Hypothalamus (tissue), 51 donors: ENCODE measurements at regions not wholly inside any gene's neighbourhood (a gene's known extent, or its start where the extent isn't known, plus 50 kb on each side); places are given as distances from the start of the nearest gene placed in this dataset.
"Not testable (repeated sequence)": the region's sequence is repeated elsewhere in the genome, so short reads cannot be mapped to it uniquely, and the experiment has no call there.

Source experiments
- DNase-seq, 51 donors: peaks; one replicate each; lab custom pipeline; 2025; lab: John Stamatoyannopoulos, UW

DNA sequence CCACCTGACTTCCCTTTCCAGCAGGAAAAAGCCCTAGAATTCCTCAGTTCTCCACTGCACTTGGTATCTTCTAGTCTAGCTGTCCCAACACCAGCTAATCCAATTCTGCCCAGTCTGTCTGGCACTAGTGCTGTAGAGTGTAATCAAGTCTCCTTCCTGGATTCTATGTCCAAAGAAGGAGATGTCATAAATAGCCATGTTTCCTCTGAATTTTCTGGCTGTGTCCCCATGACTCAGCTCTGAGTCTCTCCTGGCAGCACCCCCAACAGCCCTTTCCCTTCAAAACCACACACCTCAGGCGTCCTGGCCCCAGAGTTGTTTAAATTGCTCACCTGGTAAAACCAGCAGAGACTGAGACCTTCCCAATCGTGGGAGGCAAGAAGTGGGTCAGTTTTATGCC lies 197.2 kb downstream of the GRXCR1 start:
- peak in 1 of 51 donors; percentile 7 for DNase-seq

DNA sequence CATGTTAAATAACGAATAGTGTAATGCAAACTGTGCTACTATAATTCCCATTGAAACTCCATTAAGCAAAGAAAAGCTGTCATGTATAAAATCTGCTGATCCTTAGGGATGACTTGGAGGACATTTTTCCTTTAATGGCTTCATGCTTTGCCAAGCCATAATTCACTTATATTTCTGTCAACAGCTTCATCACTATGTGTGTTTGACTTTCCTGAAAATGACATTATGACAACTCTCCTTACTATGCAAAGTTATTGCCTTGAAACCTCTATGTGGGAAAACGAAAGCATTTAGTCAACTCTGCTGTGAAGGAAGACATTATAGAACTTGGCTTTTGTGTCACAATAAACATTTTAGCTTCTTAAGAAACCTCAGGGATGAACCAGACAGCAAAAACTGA lies 210.5 kb downstream of the GRXCR1 start:
- DNase-seq = no peak

DNA sequence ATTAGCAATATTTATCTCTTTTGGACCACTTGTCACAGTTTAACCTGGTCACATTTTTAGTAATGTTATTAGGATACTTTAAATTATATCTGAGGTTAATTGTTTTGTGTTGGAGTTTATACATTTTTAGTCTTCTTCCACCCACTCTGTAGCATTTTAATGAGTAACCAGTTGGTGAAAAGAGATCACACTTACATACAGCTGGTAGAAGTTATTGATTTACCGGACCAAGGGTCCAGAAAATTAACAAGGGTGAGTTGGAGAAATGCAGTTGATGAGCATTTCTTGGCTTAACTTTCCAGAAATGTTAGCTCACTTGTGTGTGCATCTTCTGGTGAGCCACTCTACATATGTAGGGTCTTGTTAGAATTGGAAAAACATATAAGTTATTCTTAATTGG lies 219.6 kb downstream of the GRXCR1 start:
- no peak for DNase-seq

DNA sequence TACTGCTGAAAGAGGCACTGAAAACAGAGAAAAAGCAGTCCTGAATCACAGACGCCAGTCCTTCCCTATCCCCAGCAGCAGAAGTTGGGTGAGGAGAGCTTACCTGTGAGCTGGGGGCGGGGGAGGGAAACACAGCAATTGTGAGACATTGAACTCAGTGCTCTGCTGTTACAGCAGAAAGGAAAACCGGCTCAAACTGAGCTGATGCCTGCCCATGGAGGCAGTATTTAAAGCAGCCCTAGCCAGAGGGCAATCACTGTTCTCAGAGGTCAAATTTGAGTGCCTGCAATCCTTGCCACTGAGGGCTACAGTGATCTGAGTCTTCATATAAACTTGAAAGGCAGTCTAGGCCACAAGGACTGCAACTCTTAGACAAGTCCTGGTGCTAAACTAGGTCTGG lies 220.7 kb downstream of the GRXCR1 start:
- no peak for DNase-seq

DNA sequence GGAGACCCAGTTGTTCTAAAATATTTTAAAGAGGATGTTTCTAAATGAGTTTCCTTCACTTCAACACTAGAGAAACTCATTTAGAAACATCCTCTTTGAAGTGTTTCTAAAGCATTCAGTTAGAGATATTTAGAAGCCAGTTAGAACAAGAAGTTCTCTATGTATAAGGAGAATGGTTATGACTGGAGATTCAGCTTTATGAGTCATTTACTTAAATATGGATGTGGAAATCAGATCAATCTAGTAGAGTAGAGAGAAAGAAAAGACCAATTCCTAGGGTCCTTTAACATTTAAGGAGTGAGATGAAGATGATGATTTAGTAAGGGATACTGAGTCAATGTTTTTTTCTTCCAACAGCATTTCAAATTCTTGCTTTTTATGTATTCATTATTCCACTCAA lies 234.1 kb downstream of the GRXCR1 start:
- DNase-seq = no peak

DNA sequence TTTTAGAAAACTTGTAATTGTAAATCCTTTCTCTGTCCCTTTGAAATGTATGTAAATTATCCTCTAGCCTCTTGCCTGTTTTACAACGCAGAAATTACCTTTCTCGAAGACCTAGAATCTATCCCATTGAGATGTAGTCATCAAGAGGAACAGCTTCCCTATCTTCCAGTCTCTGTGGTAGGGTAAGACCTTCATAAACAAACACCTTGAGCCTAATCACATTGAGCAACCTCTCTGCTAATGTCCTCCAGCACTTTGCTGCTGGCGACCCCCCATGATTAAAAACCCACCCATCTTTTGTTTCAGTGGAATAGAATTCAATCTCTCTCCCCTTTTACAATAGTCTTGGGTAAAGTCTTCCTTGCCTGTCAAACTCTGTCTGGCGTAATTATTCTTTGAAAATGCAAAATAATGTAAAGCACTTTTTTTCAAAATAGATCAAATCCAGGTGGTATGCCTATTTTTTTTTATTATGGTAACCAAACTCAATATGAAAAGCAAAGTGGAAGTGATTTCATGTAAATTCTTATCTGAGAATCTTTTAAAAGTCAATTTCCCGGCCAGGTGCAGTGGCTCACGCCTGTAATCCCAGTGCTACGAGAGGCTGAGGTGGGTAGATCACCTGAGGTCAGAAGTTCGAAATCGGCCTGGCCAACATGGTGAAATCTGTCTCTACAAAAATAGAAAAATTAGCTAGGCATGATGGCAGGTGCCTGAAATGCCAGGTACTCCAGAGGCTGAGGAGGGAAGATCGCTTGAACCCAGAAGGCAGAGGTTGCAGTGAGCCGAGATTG lies 237.9 kb downstream of the GRXCR1 start:
- DNase-seq = no peak

DNA sequence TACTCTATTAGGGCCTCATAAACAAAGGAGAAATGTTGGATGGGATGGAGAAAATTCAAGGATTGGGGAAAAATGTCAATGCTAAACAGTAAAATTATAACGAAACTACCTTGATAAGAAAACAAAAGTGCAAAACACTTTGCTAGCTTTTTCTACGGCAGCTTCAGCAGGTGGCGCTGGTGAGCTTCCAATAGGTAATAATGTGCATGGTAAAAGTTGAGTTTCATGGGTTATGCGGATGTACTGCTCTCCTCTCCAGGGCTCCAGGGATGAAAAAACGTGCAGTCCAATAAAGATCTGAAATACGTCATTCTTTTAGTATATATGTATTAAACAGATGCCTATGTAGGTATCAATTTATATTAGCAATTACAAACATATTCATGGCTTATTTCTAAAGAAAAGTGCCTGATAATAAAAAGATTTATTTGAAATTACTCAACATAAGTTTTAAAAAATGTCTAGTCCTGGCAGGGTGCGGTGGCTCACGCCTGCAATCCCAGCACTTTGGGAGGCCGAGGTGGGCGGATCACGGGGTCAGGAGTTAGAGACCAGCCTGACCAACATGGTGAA lies 239.6 kb downstream of the GRXCR1 start:
- DNase-seq = peak in 38 of 51 donors; percentile 1 to 73 (median 24)

DNA sequence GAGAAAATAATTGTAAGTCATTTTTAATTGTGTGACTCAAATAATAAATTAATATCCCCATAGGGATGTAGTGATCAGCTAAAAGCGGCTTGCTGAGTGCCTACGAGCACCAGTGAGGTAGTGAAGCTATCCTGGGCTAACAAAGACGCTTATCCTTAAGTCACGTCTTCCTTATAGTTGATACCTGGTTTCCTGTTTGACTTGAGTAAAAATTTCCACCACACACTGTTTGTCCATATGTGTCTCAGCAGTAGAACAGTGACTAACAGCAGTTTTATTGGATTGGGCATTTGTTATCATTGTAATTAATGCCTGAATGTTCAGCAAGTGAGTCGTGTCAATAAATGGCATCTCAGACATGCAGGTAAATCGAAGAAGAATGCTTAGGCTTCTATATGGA lies 241.1 kb downstream of the GRXCR1 start:
- DNase-seq = no peak

DNA sequence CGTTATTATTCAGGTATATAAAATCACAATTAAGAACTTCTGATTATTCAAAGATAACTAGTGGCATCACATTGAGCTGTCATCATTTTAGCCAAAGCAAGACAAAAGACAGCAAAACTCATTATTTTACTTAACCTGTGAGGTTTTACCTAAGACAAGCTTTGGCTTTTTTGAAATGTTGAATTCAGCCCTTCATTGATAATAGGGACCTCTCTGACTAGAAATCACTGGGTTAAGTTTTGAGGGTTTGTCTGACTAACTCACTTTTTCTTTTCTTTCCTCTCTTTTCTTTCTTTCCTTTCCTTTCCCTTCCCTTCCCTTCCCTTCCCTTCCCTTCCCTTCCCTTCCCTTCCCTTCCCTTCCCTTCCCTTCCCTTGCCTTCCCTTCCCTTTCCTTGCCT lies 244.2 kb downstream of the GRXCR1 start:
- no peak for DNase-seq

DNA sequence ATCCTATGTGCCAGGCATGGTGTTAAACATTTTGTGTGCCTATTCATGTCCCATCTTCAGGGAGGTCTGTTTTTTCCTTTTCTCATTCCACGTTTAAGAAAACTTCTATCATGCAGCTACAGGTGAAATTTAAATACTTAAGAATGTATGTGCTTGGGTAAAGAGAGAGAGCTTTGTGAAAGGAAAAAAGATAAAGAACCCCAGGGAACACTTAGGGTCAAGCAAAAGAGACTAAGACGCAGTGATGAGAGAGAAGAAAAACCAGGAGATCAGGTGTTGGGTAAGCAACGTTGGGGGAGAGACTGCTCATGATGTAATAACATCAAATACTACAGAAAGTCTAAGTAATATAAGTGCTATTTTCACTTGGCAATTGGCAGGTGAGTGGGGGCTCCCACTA lies 253.7 kb downstream of the GRXCR1 start:
- no peak for DNase-seq

DNA sequence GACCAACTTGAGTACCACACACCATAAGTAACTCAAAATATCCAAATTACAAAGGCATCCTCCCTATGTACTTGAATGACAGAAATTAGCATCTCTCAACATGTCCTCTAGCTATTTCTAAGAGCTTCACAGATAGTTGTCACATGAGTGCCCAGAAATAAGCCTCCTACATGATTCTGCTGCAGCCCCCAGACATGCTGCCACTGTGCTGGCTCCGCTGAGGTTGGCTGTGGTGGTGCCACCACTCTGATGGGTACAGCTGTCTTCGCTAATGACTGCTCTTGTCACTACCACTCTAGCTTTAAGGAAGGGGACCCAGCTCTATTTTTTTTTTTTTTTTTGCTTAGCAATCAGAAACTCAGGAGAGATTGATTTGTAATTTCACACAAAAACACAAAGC lies 256.0 kb downstream of the GRXCR1 start:
- DNase-seq = no peak

DNA sequence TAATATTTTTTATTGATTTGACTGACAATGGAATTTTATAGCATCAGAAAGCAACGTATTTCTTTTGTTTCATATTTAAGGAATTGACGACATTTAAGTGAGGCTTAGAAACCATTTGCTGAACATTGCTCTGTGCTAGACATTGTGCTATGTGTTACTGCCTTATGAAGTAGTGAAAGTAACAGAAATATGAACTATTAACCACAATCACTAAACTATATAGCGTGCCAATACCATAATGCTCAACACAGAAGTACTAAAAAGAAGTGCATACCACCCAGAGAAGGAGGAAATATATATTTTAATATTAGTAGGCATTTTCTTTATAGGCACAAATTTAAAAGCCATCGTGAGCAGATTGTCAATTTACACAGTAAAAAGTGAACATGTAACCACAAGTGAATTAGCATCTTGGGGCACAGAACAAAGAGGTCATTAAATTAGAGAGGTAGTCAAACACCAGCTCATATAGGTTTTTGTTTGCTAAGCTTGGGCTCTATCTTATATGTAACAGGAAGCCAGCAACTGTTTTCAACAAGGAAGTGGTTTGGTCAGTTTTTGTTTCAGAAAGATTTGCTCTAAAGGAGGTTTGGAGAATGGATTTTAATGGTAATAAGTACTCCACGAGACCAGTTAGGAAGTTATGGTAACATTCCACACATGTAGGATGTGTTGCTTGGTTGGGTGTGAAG lies 270.7 kb downstream of the GRXCR1 start:
- no peak for DNase-seq

DNA sequence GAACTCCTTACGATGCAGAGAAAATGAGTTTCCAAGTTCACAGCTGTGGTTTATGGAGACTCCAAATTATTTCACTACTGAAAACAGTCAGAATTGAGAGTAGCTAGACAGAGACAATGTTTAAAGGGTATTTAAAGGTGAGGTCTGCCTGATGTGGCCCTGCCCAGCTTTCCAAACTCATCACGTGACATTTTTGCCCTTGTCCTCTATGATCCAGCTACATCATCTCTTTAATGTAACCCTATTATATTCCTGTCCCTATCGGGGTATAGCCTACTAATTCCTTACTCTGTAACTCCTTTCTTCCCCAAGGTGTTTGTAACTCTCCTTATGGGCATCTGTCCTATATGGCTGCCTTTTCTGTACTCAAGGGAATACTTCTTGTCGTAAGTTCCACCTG lies 297.2 kb downstream of the GRXCR1 start:
- DNase-seq = no peak

DNA sequence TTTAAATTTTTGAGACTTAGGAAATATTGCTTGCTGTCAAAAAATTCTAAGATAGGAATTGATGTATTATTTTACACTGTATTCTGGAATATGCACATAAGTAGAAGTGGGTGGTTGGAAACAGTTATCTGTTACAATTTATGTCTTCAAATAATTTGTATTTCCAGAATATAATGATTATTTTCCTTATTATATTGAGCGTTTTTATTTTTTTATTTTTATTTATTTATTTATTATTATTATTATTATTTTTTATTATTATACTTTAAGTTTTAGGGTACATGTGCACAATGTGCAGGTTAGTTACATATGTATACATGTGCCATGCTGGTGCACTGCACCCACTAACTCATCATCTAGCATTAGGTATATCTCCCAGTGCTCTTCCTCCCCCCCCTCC lies 320.1 kb downstream of the GRXCR1 start:
- not testable (repeated sequence) for DNase-seq

DNA sequence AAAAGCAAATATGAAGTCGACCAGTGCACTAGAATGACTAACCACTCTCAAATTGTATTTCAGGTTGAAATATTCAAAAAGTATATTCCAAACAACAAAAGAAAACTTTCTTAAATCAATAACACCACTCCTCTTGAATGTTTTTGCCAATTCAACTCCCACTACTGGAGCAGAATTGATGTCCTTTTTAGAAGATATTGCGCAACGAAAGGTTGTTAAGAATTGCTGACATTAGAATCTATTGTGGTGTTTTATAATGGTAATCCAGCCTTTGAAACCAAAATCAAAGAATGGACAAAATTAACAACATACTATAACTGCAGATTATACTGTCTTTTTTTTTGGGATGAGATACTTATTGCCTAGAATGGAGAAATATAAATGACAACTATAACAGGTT lies 331.3 kb downstream of the GRXCR1 start:
- no peak for DNase-seq

DNA sequence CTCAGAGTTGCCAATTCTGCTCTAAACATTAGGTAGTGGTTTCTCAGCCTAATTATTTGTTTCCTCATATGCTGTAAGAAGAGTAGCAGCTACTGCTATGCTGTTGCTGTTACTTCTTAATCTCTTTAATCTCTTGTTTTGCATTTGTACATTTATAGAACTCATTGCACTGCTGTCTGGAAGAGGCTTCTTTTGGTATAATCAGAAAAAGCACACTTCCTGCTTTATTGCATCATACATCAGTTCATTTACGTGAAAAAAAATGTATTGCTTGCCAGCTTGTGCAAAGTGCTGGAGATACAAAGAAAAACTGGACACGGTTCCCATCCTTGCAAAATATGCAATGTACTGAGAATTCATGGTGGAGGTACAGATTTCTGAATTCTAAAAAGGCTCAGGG lies 332.0 kb downstream of the GRXCR1 start:
- no peak for DNase-seq

DNA sequence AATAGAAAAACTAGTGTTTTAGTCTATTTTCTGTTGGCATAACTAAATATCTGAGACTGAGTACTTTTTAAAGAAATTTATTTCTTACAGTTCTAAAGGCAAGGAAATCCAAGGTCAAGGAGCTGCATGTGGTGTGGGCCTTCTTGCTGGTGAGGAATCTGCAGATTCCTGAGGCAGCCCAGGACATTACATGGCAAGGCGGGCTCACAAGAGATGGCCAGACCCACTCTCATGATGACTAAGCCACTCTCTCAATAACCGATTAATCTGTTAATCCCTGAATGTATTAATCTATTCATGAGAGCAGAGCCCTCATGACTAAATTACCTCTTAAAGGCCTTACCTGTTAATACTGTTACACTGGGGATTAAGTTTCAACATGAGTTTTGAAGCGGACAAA lies 340.8 kb downstream of the GRXCR1 start:
- no peak for DNase-seq

DNA sequence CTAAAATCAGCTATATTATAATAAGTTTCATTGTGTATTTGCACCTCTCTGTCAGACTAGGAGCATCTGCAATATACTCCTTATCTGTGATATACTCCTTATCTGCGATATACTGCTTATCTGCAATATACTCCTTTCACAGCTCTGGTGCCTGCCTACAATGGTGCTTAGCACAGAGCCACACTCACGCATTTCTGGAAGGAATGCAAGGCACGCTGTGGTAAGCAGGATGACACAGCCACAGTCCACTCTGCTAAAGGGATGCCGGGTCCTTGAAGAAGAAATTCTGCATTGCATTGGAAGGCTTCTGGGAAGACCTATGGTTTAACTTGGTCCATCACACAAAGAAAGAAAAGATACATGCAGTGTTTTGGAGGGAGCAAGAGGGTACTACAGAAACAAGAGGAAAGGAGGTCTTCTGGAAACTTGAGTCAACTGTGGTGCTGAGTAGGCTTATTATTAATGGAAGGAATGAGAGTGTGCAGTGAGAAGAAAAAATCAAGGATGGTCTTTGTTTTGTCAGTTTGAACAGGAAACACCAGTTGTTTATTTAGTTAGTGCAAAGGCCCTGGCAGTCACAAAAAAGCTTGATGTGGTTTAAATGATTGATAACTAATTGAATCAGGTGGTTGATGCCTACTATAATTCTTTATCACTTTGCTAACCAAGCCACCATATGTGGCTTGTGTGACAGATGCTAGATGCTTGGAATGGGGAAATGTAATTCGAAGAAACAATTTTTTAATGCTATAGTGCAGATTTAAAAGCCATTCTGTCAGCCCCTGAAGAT lies 342.3 kb downstream of the GRXCR1 start:
- no peak for DNase-seq

DNA sequence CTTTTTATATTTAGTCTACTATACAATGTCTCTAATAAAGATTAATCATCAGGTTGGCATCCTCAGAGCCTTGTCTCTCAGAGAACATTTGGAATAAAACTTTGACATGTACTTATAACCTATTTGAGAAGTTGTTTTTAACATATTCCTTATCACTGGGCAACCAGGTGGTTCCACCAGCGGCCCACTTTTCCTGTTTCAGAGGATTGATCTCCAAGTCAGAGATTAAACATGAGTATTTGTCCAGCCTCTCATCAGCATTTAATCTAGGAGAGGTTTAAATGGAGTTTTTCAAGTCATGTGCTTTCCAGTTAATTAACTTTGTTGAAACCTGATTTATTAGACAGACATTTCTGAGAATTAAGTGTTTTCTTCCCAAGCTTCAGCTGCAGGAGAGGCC lies 345.5 kb downstream of the GRXCR1 start:
- DNase-seq = no peak

DNA sequence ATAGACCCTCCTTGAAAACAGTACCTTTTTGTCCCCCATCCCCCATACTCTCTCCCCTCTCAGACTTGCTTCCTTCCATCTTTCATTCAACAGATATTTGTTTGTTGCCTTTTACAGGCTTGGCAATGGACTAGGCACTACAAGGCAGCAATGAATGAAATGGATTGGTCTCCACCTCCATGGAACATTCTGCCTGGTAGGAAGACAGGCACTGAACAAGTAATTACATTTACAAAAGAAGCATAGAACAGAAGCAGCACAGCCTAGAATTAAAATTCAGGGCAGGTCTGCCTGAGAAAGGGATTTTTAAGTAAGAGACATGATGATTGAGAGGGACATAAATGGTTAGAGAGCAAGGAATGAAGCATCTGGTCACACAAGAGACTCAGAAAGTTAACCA lies 346.1 kb downstream of the GRXCR1 start:
- DNase-seq = peak in 4 of 51 donors; percentile 0 to 18 (median 6)

DNA sequence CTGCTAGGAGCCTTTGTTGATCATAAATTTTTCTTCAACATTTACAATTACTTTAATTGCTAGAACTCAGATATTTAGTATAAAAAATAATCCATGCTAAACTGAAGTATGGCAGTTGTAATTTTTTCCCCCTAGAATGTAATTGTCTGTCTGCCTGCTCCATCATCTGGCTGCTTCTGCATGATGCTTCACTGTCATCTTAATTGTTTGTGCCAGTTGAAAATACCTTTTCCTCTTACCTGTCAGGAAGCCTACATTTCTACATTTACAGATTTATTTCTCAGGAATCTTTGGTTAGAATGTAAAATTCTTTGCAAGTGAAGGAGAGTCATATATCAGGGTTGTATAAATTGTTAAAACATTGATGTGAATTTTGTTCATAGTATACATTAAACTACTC lies 348.6 kb downstream of the GRXCR1 start:
- DNase-seq = no peak
